GM12878 (cell line): ENCODE measurements at regions not wholly inside any gene's neighbourhood (a gene's known extent, or its start where the extent isn't known, plus 50 kb on each side); places are given as distances from the start of the nearest gene placed in this dataset.

ENCODE experiments used
- ATAC-seq: fragments of 200-7000 bp; cut with Tn5 transposase; 3 replicates; pipeline ENCODE4 v1.9.1; 2020; ENCODE audit warnings: mild to moderate bottlenecking, moderate library complexity
- BruUV-seq: library from RNA; stranded (reverse); fragments of 400-500 nt; replicated peaks from 2 replicates; lab custom pipeline; 2021; lab: Mats Ljungman, UMichigan
- CTCF ChIA-PET: fragments of 300-600 bp; sonication (Branson Sonifier 250); formaldehyde crosslinking; extraction: SDS; loops from one replicate; lab custom pipeline; 2021; ENCODE audit warnings: inconsistent platforms; lab: Yijun Ruan, JAX
- POLR2A ChIA-PET: fragments of 350-600 bp; formaldehyde crosslinking; extraction: SDS; loops from one replicate; lab custom pipeline; 2021; ENCODE audit warnings: inconsistent platforms; lab: Charles Lee
- RAD21 ChIA-PET: fragments of 300-600 bp; sonication (Branson Sonifier 250); formaldehyde crosslinking; loops from one replicate; lab custom pipeline; 2023; ENCODE audit warnings: antibody characterized with exemption; ENCODE audit not compliant: unreplicated experiment; lab: Charles Lee
- SMC1A ChIA-PET: fragments of 300-600 bp; sonication (Branson Sonifier 250); formaldehyde crosslinking; loops from one replicate; lab custom pipeline; 2023; ENCODE audit not compliant: unreplicated experiment, uncharacterized antibody; lab: Charles Lee
- DNase-seq: peaks from one replicate; pipeline ENCODE4 v3.0.0-alpha.2; 2011; ENCODE audit warnings: low read depth, low spot score
- FAIRE-seq: peaks from 3 replicates; lab custom pipeline; 2011; peaks lifted over from hg19 to GRCh38; lab: Jason Lieb, UNC
- H2AFZ ChIP-seq: 2 replicates; pipeline ENCODE4 v1.6.0; 2011; ENCODE audit warnings: low read depth, low read length, control low read depth; ENCODE audit not compliant: control insufficient read depth
- H3K27ac ChIP-seq: 2 replicates; pipeline ENCODE4 v1.5.1; 2011; ENCODE audit warnings: control low read depth; ENCODE audit not compliant: control insufficient read depth, insufficient read depth
- H3K27me3 ChIP-seq, 2 experiments: replicated peaks in 1 of 2; 2 replicates each; pipeline versions ENCODE4 v1.6.0 to v1.6.1; 2011; ENCODE audit warnings: low read length in 1 of 2; ENCODE audit not compliant: control insufficient read depth in 2 of 2, insufficient read depth in 2 of 2
- H3K36me3 ChIP-seq, 2 experiments: 2 replicates each; pipeline ENCODE4 v1.5.1; 2011; ENCODE audit warnings: low read length in 1 of 2; ENCODE audit not compliant: control insufficient read depth in 2 of 2, insufficient read depth in 2 of 2
- H3K4me1 ChIP-seq: 2 replicates; pipeline ENCODE4 v1.6.1; 2011; ENCODE audit warnings: mild to moderate bottlenecking, low read length, moderate library complexity, mixed read lengths; ENCODE audit not compliant: control insufficient read depth, insufficient read depth
- H3K4me2 ChIP-seq: 2 replicates; pipeline ENCODE4 v1.6.0; 2011; ENCODE audit warnings: control low read depth; ENCODE audit not compliant: control insufficient read depth, insufficient read depth
- H3K4me3 ChIP-seq: fragments of 200-600 bp; sonication (generic); 2 replicates; pipeline ENCODE4 v1.5.1; 2016
- H3K79me2 ChIP-seq: 2 replicates; pipeline ENCODE4 v1.6.0; 2011; ENCODE audit warnings: low read length; ENCODE audit not compliant: control insufficient read depth, insufficient read depth
- H3K9ac ChIP-seq: 2 replicates; pipeline ENCODE4 v1.8.0; 2011; ENCODE audit warnings: low read length, control low read depth, mixed read lengths; ENCODE audit not compliant: control insufficient read depth, insufficient read depth
- H3K9me3 ChIP-seq: replicated peaks from 3 replicates; pipeline ENCODE4 v1.5.1; 2011; ENCODE audit warnings: mild to moderate bottlenecking, low read length; ENCODE audit not compliant: control insufficient read depth, insufficient read depth
- H4K20me1 ChIP-seq: 2 replicates; pipeline ENCODE4 v1.6.0; 2011; ENCODE audit not compliant: control insufficient read depth, insufficient read depth
- EGR1 ChIP-seq, 2 experiments: IDR thresholded peaks; 1 replicate in 1 of 2; 2 replicates in 1 of 2; pipeline ENCODE4 v1.6.1; 2011 to 2012; ENCODE audit warnings: low read depth in 2 of 2, low read length in 2 of 2, borderline replicate concordance in 1 of 2, mild to moderate bottlenecking in 1 of 2, moderate library complexity in 1 of 2
- IKZF2 ChIP-seq, 2 experiments: fragments of 450-650 bp; IDR thresholded peaks; 2 replicates each; pipeline ENCODE4 v1.6.1; 2017; ENCODE audit warnings: mild to moderate bottlenecking in 2 of 2, moderate library complexity in 2 of 2
- PKNOX1 ChIP-seq: fragments of 450-650 bp; IDR thresholded peaks from 2 replicates; pipeline ENCODE4 v1.6.1; 2016; ENCODE audit warnings: mild to moderate bottlenecking
- SKIL ChIP-seq: fragments of 450-650 bp; IDR thresholded peaks from 2 replicates; pipeline ENCODE4 v1.6.1; 2017; ENCODE audit warnings: mild to moderate bottlenecking, low read depth, inconsistent platforms; ENCODE audit not compliant: poor library complexity, severe bottlenecking
- TCF12 ChIP-seq: IDR thresholded peaks from 2 replicates; pipeline ENCODE4 v1.6.1; 2011; ENCODE audit warnings: low read depth, mild to moderate bottlenecking, low read length
- YY1 ChIP-seq: IDR thresholded peaks from 2 replicates; pipeline ENCODE4 v1.6.1; 2011; ENCODE audit warnings: low read depth, mild to moderate bottlenecking, low read length
- ZBTB4 ChIP-seq: fragments of 450-650 bp; formaldehyde crosslinking; IDR thresholded peaks from 2 replicates; pipeline ENCODE4 v1.4.0; 2022; ENCODE audit warnings: mild to moderate bottlenecking, moderate library complexity
- ZNF622 ChIP-seq: fragments of 450-650 bp; IDR thresholded peaks from 2 replicates; pipeline ENCODE4 v1.6.1; 2017; ENCODE audit warnings: mild to moderate bottlenecking, inconsistent platforms
- WGBS: methylation state at CpG from one replicate; pipeline ENCODE4 v1.1.6; 2016; ENCODE audit warnings: low lambda C conversion rate; ENCODE audit not compliant: insufficient replicate concordance, insufficient coverage; ENCODE audit errors: missing lambda C conversion rate; 5-methylcytosine and 5-hydroxymethylcytosine counted together
- in situ Hi-C: fragments of 300-500 bp; cut with MboI; formaldehyde crosslinking; loops from 9 replicates; pipeline ENCODE4 v1.14.3; 2018; ENCODE audit warnings: mixed read lengths
- intact Hi-C: fragments of 100-400 bp; cut with micrococcal nuclease; formaldehyde crosslinking; loops from one replicate; pipeline ENCODE4 v1.14.2; 2022; ENCODE audit not compliant: unreplicated experiment

GRCh38 chr6:169841251-169841650 lies 89.8 kb downstream of the ERMARD start (continued):
- TF ChIP-seq YY1: no peak
- TF ChIP-seq ZNF622: no peak
- no peak for TF ChIP-seq PKNOX1

GRCh38 chr6:169839898-169840631 lies 88.6 kb downstream of the ERMARD start:
- Histone ChIP-seq H3K27ac (no peak overlapping the region), H3K27me3 (no peaks in the 10 kb centered on the region), H3K9me3 (no peaks in the 10 kb centered on the region; the same call in 2 of the 3 replicates), H3K4me1 (no peaks in the 10 kb centered on the region), H3K79me2 (no peaks in the 10 kb centered on the region), H4K20me1 (no peaks in the 10 kb centered on the region), H3K9ac (no peak overlapping the region), H3K4me3 (no peak overlapping the region), H2AFZ (no peak overlapping the region), H3K4me2 (no peak overlapping the region), H3K36me3 (no peaks in the 10 kb centered on the region)
- ChIA-PET POLR2A (no interaction called here), CTCF (no interaction called here), RAD21 (no interaction called here), SMC1A (no interaction called here)
- DNase-seq: no peak
- FAIRE-seq: no peak
- ATAC-seq: no peak
- WGBS: 55% methylated on average over 14 of the region's 25 CpGs
- intact Hi-C loops: loop anchor here (10.0 kb wide), 1 partner anchor 455 kb away; the partner anchor contains the start of gene DLL1
- in situ Hi-C loops: no loop called here
- BruUV-seq: no TSS peak
- TF ChIP-seq ZBTB4 (CRISPR knock-in tag) (no peak), TCF12 (no peak), SKIL (no peak), EGR1 (IDR thresholded peaks at IDR 0.05; ENCODE audit: borderline replicate concordance in 1 of 2, low read depth in 2 of 2, low read length in 2 of 2) (peak; percentile 39 to 42; a peak in 2 of 3 replicates), IKZF2 (IDR thresholded peaks at IDR 0.05) (no peak)
